SK-MEL-5 (cell line): ENCODE measurements at regions not wholly inside any gene's neighbourhood (a gene's known extent, or its start where the extent isn't known, plus 50 kb on each side); places are given as distances from the start of the nearest gene placed in this dataset.
A peak's percentile ranks its signal among the peaks of the same experiment; 100 is the strongest.

ENCODE experiments used
- DNase-seq: peaks from one replicate; pipeline ENCODE4 v3.0.0-alpha.2; 2016; ENCODE audit warnings: low read depth, low spot score
- in situ Hi-C: cut with HindIII; loops from 2 replicates; pipeline ENCODE4 v1.10.0; 2016; ENCODE audit warnings: low sequenced_read_pairs, high pct_unique_total_duplicates, low pct_unique_long_range_greater_than_20kb

DNA sequence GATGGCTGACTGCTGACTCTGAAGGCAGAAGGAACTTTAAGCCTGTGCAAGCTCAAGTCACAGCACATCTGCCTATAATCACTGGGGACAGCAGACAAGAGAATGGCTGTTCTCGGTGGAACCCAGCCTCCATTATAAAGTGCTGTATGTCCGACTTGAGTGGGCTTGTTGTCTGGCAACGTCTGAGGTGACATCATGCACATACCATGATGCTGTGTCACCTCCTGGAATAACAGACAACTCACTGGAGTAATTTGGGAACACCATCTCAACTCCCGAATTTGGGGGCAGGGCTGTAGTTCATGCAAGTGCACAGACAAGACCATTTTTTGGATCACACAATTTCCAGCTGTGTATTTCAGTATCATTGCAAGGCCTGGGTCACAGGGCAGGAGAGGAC lies 59.8 kb upstream of the GPM6B start:
- in situ Hi-C loops = no loop called here
- peak; percentile 31 for DNase-seq

DNA sequence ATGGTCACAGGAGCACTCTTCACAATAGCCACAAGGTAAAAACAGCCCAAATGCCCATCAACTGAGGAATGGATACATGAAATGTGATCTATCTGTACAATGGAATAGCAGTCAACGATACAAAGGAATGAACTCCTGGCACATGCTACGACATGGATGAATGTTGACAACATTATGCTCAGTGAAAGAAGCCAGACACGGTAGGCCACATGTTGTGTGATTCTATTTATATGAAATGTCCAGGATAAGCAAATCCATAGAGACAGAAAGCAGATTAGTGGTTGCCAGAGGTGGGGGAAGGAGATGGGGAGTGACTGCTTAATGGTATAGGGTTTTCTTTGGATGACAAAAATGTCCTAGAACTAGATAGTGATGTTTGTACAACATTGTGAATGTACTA lies 58.7 kb upstream of the GPM6B start:
- in situ Hi-C loops = no loop called here
- DNase-seq = no peak

DNA sequence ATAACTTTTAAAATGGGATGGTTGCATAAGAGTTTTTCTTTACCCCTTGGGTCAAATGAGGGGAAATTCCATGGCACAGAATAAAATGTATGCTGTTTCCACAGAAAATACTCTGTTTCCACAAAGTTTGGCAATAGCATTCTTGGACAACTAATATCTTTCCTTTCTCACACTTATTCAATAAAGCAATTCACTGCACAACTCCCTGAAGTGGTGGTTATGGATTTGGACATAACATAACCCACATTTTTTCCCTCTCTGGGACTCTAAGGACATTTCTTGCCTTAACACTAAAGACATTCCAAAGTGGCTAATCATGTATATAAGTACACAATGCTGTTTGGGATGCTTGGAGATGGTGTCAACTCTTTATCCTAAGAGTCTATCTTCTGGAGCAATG lies 51.7 kb upstream of the GPM6B start:
- no peak for DNase-seq
- in situ Hi-C loops = no loop called here
